ENCODE measurements at regions not wholly inside any gene's neighbourhood (a gene's known extent, or its start where the extent isn't known, plus 50 kb on each side); places are given as distances from the start of the nearest gene placed in this dataset.

- no peak overlapping the region for H3K4me3 ChIP-seq (ENCODE audit: low read depth in 1 of 3, low read length in 3 of 3)
- WGBS = 88% methylated on average over 5 of the region's 5 CpGs
- H3K9ac ChIP-seq (ENCODE audit: low read depth in 1 of 2, low read length in 2 of 2) = no peak overlapping the region
- no peaks in the 10 kb centered on the region for H3K27me3 ChIP-seq (ENCODE audit: control insufficient read depth in 4 of 4, insufficient read depth in 4 of 4, low read length in 3 of 4)
- H3K27ac ChIP-seq (ENCODE audit: low read depth in 1 of 2, low read length in 2 of 2) = no peak overlapping the region
- DNase-seq (ENCODE audit: low spot score) = no peak
- no peak for TF ChIP-seq NR2F2 (IDR thresholded peaks at IDR 0.05)
- no peak for TF ChIP-seq ZBTB33 (IDR thresholded peaks at IDR 0.05)
- no peak for TF ChIP-seq SP1 (IDR thresholded peaks at IDR 0.05)
- TF ChIP-seq TAF1 (conservative IDR thresholded peaks at IDR 0.05) = no peak
- no peak for TF ChIP-seq GABPA (IDR thresholded peaks at IDR 0.05 in 1 of 2, conservative IDR thresholded peaks at IDR 0.05 in 1 of 2)
- TF ChIP-seq HNF4G (IDR thresholded peaks at IDR 0.05) = no peak
- TF ChIP-seq FOXA2 (IDR thresholded peaks at IDR 0.05) = no peak
- TF ChIP-seq, protein P1, sequence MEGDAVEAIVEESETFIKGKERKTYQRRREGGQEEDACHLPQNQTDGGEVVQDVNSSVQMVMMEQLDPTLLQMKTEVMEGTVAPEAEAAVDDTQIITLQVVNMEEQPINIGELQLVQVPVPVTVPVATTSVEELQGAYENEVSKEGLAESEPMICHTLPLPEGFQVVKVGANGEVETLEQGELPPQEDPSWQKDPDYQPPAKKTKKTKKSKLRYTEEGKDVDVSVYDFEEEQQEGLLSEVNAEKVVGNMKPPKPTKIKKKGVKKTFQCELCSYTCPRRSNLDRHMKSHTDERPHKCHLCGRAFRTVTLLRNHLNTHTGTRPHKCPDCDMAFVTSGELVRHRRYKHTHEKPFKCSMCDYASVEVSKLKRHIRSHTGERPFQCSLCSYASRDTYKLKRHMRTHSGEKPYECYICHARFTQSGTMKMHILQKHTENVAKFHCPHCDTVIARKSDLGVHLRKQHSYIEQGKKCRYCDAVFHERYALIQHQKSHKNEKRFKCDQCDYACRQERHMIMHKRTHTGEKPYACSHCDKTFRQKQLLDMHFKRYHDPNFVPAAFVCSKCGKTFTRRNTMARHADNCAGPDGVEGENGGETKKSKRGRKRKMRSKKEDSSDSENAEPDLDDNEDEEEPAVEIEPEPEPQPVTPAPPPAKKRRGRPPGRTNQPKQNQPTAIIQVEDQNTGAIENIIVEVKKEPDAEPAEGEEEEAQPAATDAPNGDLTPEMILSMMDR (IDR thresholded peaks at IDR 0.05; ENCODE audit: low read depth, low read length, missing input control) = no peak
- TF ChIP-seq JUND (IDR thresholded peaks at IDR 0.05) = no peak
- TF ChIP-seq FOXA1 (IDR thresholded peaks at IDR 0.05) = no peak
- TF ChIP-seq HNF4A (conservative IDR thresholded peaks at IDR 0.05) = no peak
- TF ChIP-seq, protein P2, sequence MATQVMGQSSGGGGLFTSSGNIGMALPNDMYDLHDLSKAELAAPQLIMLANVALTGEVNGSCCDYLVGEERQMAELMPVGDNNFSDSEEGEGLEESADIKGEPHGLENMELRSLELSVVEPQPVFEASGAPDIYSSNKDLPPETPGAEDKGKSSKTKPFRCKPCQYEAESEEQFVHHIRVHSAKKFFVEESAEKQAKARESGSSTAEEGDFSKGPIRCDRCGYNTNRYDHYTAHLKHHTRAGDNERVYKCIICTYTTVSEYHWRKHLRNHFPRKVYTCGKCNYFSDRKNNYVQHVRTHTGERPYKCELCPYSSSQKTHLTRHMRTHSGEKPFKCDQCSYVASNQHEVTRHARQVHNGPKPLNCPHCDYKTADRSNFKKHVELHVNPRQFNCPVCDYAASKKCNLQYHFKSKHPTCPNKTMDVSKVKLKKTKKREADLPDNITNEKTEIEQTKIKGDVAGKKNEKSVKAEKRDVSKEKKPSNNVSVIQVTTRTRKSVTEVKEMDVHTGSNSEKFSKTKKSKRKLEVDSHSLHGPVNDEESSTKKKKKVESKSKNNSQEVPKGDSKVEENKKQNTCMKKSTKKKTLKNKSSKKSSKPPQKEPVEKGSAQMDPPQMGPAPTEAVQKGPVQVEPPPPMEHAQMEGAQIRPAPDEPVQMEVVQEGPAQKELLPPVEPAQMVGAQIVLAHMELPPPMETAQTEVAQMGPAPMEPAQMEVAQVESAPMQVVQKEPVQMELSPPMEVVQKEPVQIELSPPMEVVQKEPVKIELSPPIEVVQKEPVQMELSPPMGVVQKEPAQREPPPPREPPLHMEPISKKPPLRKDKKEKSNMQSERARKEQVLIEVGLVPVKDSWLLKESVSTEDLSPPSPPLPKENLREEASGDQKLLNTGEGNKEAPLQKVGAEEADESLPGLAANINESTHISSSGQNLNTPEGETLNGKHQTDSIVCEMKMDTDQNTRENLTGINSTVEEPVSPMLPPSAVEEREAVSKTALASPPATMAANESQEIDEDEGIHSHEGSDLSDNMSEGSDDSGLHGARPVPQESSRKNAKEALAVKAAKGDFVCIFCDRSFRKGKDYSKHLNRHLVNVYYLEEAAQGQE (IDR thresholded peaks at IDR 0.05) = no peak
- TF ChIP-seq RAD21 (IDR thresholded peaks at IDR 0.05) = no peak
- no peak for TF ChIP-seq EGR1 (IDR thresholded peaks at IDR 0.05; ENCODE audit: low read depth in 2 of 2)
- TF ChIP-seq YY1 (IDR thresholded peaks at IDR 0.05) = no peak
- H3K4me1 ChIP-seq (ENCODE audit: control insufficient read depth in 4 of 4, insufficient read depth in 4 of 4, low read length in 3 of 4) = peaks cover 0 to under 1% (median 0%) of the 10 kb centered on the region in 4 donors
- H3K36me3 ChIP-seq (ENCODE audit: control insufficient read depth in 4 of 4, insufficient read depth in 3 of 4, low read depth in 1 of 4, low read length in 3 of 4) = no peaks in the 10 kb centered on the region
- H3K9me3 ChIP-seq (ENCODE audit: control insufficient read depth in 4 of 4, low read length in 3 of 4) = no peaks in the 10 kb centered on the region
These were observed 230.6 kb upstream of the ID2 start for GRCh38 chr2:8451273-8451672.

DNA sequence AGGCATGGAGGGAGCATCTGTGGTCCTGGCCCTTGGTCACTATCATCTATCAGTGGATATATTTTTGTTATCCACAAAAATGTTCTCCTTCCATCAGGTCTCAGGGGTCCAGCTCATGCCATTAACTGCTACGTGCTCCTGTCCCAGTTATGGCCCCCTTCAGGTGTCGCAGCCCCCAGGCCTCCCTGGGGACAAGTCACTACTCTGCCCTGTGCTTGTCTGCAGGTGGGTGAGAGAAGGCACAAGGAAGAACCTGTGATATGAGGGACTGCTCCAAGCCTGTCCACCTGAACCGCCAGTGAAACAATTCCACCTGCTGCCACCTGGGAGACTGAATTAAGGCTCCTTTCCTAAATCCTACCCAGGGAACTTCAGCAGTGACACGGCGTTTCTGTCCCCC lies 229.6 kb upstream of the ID2 start:
- no peak overlapping the region for H3K27ac ChIP-seq (ENCODE audit: low read depth in 1 of 2, low read length in 2 of 2)
- H3K9me3 ChIP-seq (ENCODE audit: control insufficient read depth in 4 of 4, low read length in 3 of 4) = no peaks in the 10 kb centered on the region
- H3K4me3 ChIP-seq (ENCODE audit: low read depth in 1 of 3, low read length in 3 of 3) = no peak overlapping the region
- peaks cover 0 to 8% (median 2%) of the 10 kb centered on the region in 4 donors for H3K4me1 ChIP-seq (ENCODE audit: control insufficient read depth in 4 of 4, insufficient read depth in 4 of 4, low read length in 3 of 4)
- H3K36me3 ChIP-seq (ENCODE audit: control insufficient read depth in 4 of 4, insufficient read depth in 3 of 4, low read depth in 1 of 4, low read length in 3 of 4) = no peaks in the 10 kb centered on the region
- H3K27me3 ChIP-seq (ENCODE audit: control insufficient read depth in 4 of 4, insufficient read depth in 4 of 4, low read length in 3 of 4) = no peaks in the 10 kb centered on the region
- WGBS = 75% methylated on average over 5 of the region's 5 CpGs
- TF ChIP-seq RXRA (IDR thresholded peaks at IDR 0.05) (no peak), JUND (IDR thresholded peaks at IDR 0.05) (no peak), GABPA (IDR thresholded peaks at IDR 0.05 in 1 of 2, conservative IDR thresholded peaks at IDR 0.05 in 1 of 2) (no peak), FOXA2 (IDR thresholded peaks at IDR 0.05) (no peak)
- H3K9ac ChIP-seq (ENCODE audit: low read depth in 1 of 2, low read length in 2 of 2) = no peak overlapping the region
- DNase-seq (ENCODE audit: low spot score) = no peak
